Transverse colon (tissue), 4 donors: ENCODE measurements at regions not wholly inside any gene's neighbourhood (a gene's known extent, or its start where the extent isn't known, plus 50 kb on each side); places are given as distances from the start of the nearest gene placed in this dataset.

Experiments used
- DNase-seq: peaks from one replicate; pipeline ENCODE4 v3.0.0-alpha.2; 2019
- H3K27ac ChIP-seq, 4 donors: fragments of 200-600 bp; sonication (generic); 2 replicates each; pipeline ENCODE4 v1.5.1; 2016 to 2018; ENCODE audit warnings: inconsistent platforms in 4 of 4
- H3K27me3 ChIP-seq: fragments of 200-600 bp; sonication (generic); 2 replicates; pipeline ENCODE4 v1.5.1; 2017; ENCODE audit warnings: inconsistent platforms
- H3K36me3 ChIP-seq, 4 donors: fragments of 200-600 bp; sonication (generic); 2 replicates each; pipeline ENCODE4 v1.5.1; 2017 to 2019; ENCODE audit warnings: inconsistent platforms in 4 of 4
- H3K4me1 ChIP-seq, 4 donors: fragments of 200-600 bp; sonication (generic); 2 replicates each; pipeline ENCODE4 v1.5.1; 2017 to 2020; ENCODE audit warnings: inconsistent platforms in 4 of 4
- H3K4me3 ChIP-seq, 4 donors: fragments of 200-600 bp; sonication (generic); 1 replicate in 1 of 4; 2 replicates in 3 of 4; pipeline versions ENCODE4 v1.5.1 to v1.6.1; 2017 to 2019; ENCODE audit warnings: inconsistent platforms in 4 of 4
- H3K9me3 ChIP-seq, 2 donors: fragments of 200-600 bp; sonication (generic); 2 replicates each; pipeline ENCODE4 v1.5.1; 2017 to 2019; ENCODE audit warnings: inconsistent platforms in 2 of 2
- CTCF ChIP-seq, 5 experiments: fragments of 200-600 bp in 3 of 5; fragments of 450-650 bp in 2 of 5; sonication (generic) in 3 of 5; IDR thresholded peaks; 1 replicate in 2 of 5; 2 replicates in 3 of 5; pipeline ENCODE4 v1.5.1; 2016 to 2017; ENCODE audit warnings: antibody characterized with exemption in 5 of 5, inconsistent platforms in 3 of 5, mild to moderate bottlenecking in 2 of 5, moderate library complexity in 1 of 5
- EP300 ChIP-seq: sonication (generic); formaldehyde crosslinking; IDR thresholded peaks from one replicate; pipeline ENCODE4 v1.6.1; 2017; ENCODE audit warnings: antibody characterized with exemption, low read depth
- POLR2A ChIP-seq: fragments of 450-650 bp; IDR thresholded peaks from one replicate; pipeline ENCODE4 v1.6.1; 2016; ENCODE audit warnings: antibody characterized with exemption, mild to moderate bottlenecking, moderate library complexity
- POLR2AphosphoS5 ChIP-seq, 3 donors: sonication (generic); formaldehyde crosslinking; IDR thresholded peaks; one replicate each; pipeline ENCODE4 v1.6.1; 2016; ENCODE audit warnings: antibody characterized with exemption in 3 of 3
- WGBS, 2 donors: methylation state at CpG; one replicate each; pipeline ENCODE4 v1.1.5; 2018; ENCODE audit warnings: low coverage in 1 of 2; 5-methylcytosine and 5-hydroxymethylcytosine counted together
- in situ Hi-C, 4 donors: fragments of 200-750 bp; cut with MboI; loops; one replicate each; pipeline versions ENCODE4 v1.15.0 to v1.15.1; 2017; ENCODE audit warnings: low sequenced_read_pairs in 3 of 4, low pct_ligation_motif_present in 1 of 4, low pct_unique_long_range_greater_than_20kb in 1 of 4
- intact Hi-C: fragments of 100-400 bp; cut with DNase I; formaldehyde crosslinking; loops from one replicate; pipeline ENCODE4 v1.15.1; 2023; ENCODE audit warnings: low total_unique reads

DNA sequence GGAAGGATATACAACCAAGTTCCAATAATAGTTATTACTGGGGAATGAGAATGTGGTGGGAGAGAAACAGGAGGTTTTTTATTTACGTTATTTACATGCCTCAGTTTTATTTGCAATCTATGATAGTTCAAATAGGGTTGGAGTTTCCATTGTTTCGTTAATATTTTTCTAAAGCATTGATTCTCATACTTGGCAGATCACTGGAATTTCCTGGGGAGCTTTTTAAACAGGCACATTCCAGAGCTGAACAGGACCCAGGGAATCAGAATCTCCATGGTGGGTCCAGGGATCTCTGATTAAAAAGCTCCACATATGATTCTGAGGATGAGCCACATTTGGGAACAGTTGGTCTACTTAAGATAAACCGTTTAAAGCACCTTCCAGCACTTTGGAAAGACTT is 123.9 kb downstream of the IL20RB start:
- no peak for DNase-seq
- WGBS, 2 donors: 65% methylated on average over 3 of the region's 3 CpGs
- H3K4me1 ChIP-seq: no peaks in the 10 kb centered on the region
- intact Hi-C loops (no loop called here), in situ Hi-C loops (no loop called here)
- no peaks in the 10 kb centered on the region for H3K9me3 ChIP-seq
- H3K36me3 ChIP-seq: no peaks in the 10 kb centered on the region
- H3K27ac ChIP-seq: no peak overlapping the region
- TF ChIP-seq POLR2A (no peak), POLR2AphosphoS5 (IDR thresholded peaks at IDR 0.05) (no peak), EP300 (no peak), CTCF (IDR thresholded peaks at IDR 0.05) (no peak)
- no peak overlapping the region for H3K4me3 ChIP-seq
- peaks cover 8% of the 10 kb centered on the region for H3K27me3 ChIP-seq

DNA sequence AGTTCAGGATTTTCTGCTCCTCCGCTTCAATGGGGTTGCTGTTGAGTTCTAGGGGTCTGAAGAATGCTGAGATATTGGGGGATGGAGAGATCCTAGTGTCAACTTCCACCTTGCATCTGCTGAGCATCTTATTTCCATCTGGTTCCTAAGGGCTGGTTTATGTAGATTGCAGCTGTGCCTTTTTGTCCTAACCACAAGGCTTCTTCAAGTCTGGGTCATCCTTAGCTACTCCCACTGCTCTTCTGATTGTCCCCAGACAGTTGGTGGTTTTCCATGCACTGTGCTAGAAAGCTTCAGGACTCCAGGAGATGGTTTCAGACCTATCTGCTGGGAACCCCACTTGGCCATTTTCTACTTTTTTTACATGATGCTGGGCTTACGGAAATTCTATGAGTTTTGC is 125.0 kb downstream of the IL20RB start:
- TF ChIP-seq POLR2A: no peak
- TF ChIP-seq CTCF (IDR thresholded peaks at IDR 0.05): no peak
- TF ChIP-seq POLR2AphosphoS5 (IDR thresholded peaks at IDR 0.05): no peak
- TF ChIP-seq EP300: no peak
- Histone ChIP-seq H3K27ac (no peak overlapping the region), H3K36me3 (no peaks in the 10 kb centered on the region), H3K4me3 (no peak overlapping the region), H3K4me1 (no peaks in the 10 kb centered on the region), H3K9me3 (no peaks in the 10 kb centered on the region), H3K27me3 (peaks cover 8% of the 10 kb centered on the region)
- no peak for DNase-seq
- intact Hi-C loops: no loop called here
- in situ Hi-C loops: no loop called here
- WGBS, 2 donors: 83 to 92% methylated on average over 1 to 2 of the region's 2 CpGs

GRCh38 chr3:137083332-137083731 is 125.5 kb downstream of the IL20RB start:
- WGBS, 2 donors: 78 to 80% methylated on average over 1 to 2 of the region's 2 CpGs
- Histone ChIP-seq H3K4me1 (no peaks in the 10 kb centered on the region), H3K36me3 (no peaks in the 10 kb centered on the region), H3K9me3 (no peaks in the 10 kb centered on the region), H3K27me3 (peaks cover 8% of the 10 kb centered on the region), H3K27ac (no peak overlapping the region), H3K4me3 (no peak overlapping the region)
- in situ Hi-C loops (no loop called here), intact Hi-C loops (no loop called here)
- DNase-seq: no peak
- TF ChIP-seq POLR2A (no peak), CTCF (IDR thresholded peaks at IDR 0.05) (no peak), EP300 (no peak), POLR2AphosphoS5 (IDR thresholded peaks at IDR 0.05) (no peak)

DNA sequence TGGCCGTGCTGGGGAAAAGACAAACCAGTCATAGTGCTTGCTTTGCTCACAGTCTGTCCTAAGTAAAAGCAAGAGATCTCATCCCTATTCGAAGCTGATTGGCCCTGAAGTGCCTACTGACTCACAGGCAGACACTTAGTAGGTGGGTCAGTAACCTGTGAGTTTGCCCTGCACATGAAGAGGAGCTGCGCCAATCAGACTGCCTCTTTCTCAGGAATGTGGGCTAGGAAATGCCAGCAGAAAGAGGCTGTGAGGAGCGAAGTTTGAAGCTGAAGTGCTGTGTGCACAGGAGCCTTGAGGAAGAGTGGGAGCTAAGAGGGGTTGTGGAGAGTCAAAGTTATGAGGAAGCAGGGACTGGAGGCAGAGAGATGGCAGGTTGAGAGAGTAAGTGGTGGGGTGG is 126.8 kb downstream of the IL20RB start:
- in situ Hi-C loops: no loop called here
- WGBS, 2 donors: 50 to 65% methylated on average over 2 to 4 of the region's 4 CpGs

More for the DNA sequence above, 126.8 kb downstream of the IL20RB start:
- TF ChIP-seq CTCF (IDR thresholded peaks at IDR 0.05) (no peak), EP300 (no peak), POLR2A (no peak), POLR2AphosphoS5 (IDR thresholded peaks at IDR 0.05) (no peak)
- peaks cover 6% of the 10 kb centered on the region for H3K27me3 ChIP-seq
- no peaks in the 10 kb centered on the region for H3K4me1 ChIP-seq
- no peaks in the 10 kb centered on the region for H3K36me3 ChIP-seq
- H3K9me3 ChIP-seq: no peaks in the 10 kb centered on the region
- no peak overlapping the region for H3K27ac ChIP-seq
- DNase-seq: no peak
- no peak overlapping the region for H3K4me3 ChIP-seq
- intact Hi-C loops: no loop called here
